MCF 10A (cell line): ENCODE measurements at regions not wholly inside any gene's neighbourhood (a gene's known extent, or its start where the extent isn't known, plus 50 kb on each side); places are given as distances from the start of the nearest gene placed in this dataset.

Source experiments
- BruUV-seq: library from RNA; stranded (reverse); fragments of 400-500 nt; replicated peaks from 2 replicates; lab custom pipeline; 2021; lab: Mats Ljungman, UMichigan
- CTCF ChIA-PET: fragments of 300-600 bp; sonication (Branson Sonifier 250); formaldehyde crosslinking; extraction: SDS; loops from one replicate; lab custom pipeline; 2021; ENCODE audit warnings: antibody characterized with exemption, inconsistent platforms; lab: Yijun Ruan, JAX
- POLR2A ChIA-PET: fragments of 300-600, 350-650 bp; sonication (Branson Sonifier 250); formaldehyde crosslinking; extraction: SDS; loops from one replicate; lab custom pipeline; 2020; ENCODE audit warnings: antibody characterized with exemption, inconsistent platforms; lab: Yijun Ruan, JAX
- DNase-seq: peaks from one replicate; pipeline ENCODE4 v3.0.0-alpha.2; 2018; ENCODE audit not compliant: unreplicated experiment
- H3K27ac Mint-ChIP-seq: one replicate; pipeline ENCODE4 v1.8.0; 2022; ENCODE audit warnings: mild to moderate bottlenecking, low read depth, mixed read lengths; ENCODE audit not compliant: unreplicated experiment
- H3K27me3 Mint-ChIP-seq: one replicate; pipeline ENCODE4 v1.8.0; 2022; ENCODE audit warnings: mixed read lengths; ENCODE audit not compliant: insufficient read depth, unreplicated experiment
- H3K36me3 Mint-ChIP-seq: one replicate; pipeline ENCODE4 v1.8.0; 2022; ENCODE audit warnings: mild to moderate bottlenecking, moderate library complexity, mixed read lengths; ENCODE audit not compliant: insufficient read depth, unreplicated experiment
- H3K4me1 Mint-ChIP-seq: one replicate; pipeline ENCODE4 v1.8.0; 2022; ENCODE audit warnings: mixed read lengths; ENCODE audit not compliant: insufficient read depth, unreplicated experiment
- H3K4me3 Mint-ChIP-seq: one replicate; pipeline ENCODE4 v1.8.0; 2022; ENCODE audit warnings: mild to moderate bottlenecking, moderate library complexity, mixed read lengths; ENCODE audit not compliant: unreplicated experiment
- H3K9me3 Mint-ChIP-seq: one replicate; pipeline ENCODE4 v1.8.0; 2022; ENCODE audit warnings: mixed read lengths; ENCODE audit not compliant: unreplicated experiment
- intact Hi-C: fragments of 100-400 bp; cut with micrococcal nuclease; formaldehyde crosslinking; loops from 2 replicates; pipeline ENCODE4 v1.14.1; 2022
- TF ChIP-seq, protein P1 (sequence below): fragments of 200-600 bp; IDR thresholded peaks from one replicate; pipeline ENCODE4 v1.8.0; 2022; ENCODE audit warnings: antibody characterized with exemption, mild to moderate bottlenecking; ENCODE audit not compliant: unreplicated experiment

DNA sequence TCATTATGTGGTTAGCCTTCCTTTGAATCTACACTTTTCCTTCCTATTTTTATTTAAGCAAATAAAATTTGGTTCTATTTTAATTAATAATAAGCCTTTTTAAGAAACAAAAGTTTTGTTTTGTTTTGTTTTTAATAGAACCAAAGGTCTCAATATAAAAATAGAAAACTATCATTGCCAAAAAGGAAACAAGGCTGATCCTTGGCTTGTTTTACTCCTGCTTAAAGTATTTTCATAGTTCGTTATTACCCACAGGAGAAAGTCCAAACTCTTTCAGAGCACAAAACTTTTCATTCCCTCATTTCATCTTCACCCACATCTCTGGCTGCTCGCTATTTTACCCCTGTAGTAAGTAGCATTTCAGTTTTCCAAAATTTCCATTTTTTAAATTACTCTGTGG is 374.8 kb downstream of the SEMA3D start:
- Mint-ChIP-seq H3K27me3 (no peaks in the 10 kb centered on the region), H3K4me3 (no peak overlapping the region), H3K4me1 (no peaks in the 10 kb centered on the region), H3K36me3 (no peaks in the 10 kb centered on the region), H3K27ac (no peak overlapping the region), H3K9me3 (no peaks in the 10 kb centered on the region)
- no peak for DNase-seq
- CTCF ChIA-PET: no interaction called here
- TF ChIP-seq, protein P1, sequence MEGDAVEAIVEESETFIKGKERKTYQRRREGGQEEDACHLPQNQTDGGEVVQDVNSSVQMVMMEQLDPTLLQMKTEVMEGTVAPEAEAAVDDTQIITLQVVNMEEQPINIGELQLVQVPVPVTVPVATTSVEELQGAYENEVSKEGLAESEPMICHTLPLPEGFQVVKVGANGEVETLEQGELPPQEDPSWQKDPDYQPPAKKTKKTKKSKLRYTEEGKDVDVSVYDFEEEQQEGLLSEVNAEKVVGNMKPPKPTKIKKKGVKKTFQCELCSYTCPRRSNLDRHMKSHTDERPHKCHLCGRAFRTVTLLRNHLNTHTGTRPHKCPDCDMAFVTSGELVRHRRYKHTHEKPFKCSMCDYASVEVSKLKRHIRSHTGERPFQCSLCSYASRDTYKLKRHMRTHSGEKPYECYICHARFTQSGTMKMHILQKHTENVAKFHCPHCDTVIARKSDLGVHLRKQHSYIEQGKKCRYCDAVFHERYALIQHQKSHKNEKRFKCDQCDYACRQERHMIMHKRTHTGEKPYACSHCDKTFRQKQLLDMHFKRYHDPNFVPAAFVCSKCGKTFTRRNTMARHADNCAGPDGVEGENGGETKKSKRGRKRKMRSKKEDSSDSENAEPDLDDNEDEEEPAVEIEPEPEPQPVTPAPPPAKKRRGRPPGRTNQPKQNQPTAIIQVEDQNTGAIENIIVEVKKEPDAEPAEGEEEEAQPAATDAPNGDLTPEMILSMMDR: no peak
- intact Hi-C loops: no loop called here
- BruUV-seq: no TSS peak
- POLR2A ChIA-PET: interaction anchor here (0.5 kb wide), 1 partner anchor 17 kb away, joined by 3 read pairs; no protein-coding TSS in a partner anchor

DNA sequence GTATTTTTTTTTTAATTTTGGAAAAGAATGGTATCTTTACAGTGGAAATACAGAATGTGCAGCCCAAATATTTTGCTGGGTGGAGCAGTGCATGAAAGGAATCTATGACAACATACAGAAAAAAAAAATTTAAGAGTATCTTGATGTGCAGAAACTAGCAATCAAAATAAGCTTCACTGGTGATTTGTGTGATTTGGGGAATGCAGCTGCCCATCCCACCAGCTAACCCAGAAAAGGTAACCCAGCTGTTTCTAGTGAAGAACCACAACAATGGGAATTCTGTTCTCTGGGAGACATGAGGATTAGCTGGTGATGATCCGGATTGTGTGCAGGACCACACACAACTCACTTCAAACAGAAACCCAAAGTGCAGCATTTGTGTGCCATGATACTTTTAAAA is 375.5 kb downstream of the SEMA3D start:
- TF ChIP-seq, protein P1: no peak
- Mint-ChIP-seq H3K27ac (no peak overlapping the region), H3K4me1 (no peaks in the 10 kb centered on the region), H3K9me3 (peaks cover under 1% of the 10 kb centered on the region), H3K27me3 (no peaks in the 10 kb centered on the region), H3K4me3 (no peak overlapping the region), H3K36me3 (no peaks in the 10 kb centered on the region)
- no TSS peak for BruUV-seq
- no peak for DNase-seq
- CTCF ChIA-PET: no interaction called here
- intact Hi-C loops: no loop called here
- POLR2A ChIA-PET: interaction anchor here (0.5 kb wide), 1 partner anchor 17 kb away, joined by 3 read pairs; no protein-coding TSS in a partner anchor

DNA sequence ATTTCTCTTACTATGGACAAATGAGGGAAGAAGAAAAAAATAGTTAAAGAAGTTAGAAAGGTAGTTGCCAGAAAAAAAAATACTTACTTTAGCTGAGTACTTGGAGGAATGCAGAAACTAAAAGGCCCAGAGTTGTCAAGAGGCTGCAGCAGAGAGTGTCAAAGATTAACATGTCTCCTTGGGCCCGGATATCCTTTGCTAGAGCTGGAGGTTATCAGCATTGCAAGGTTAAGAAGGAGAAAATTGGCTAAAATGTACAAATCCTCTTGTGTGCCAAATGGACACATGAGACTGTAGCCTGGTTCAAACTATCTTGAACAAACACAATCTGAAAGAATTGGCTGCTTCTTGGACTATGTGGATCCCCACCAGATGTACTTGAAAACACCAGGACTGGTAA is 377.0 kb downstream of the SEMA3D start:
- no peak overlapping the region for H3K4me3 Mint-ChIP-seq
- intact Hi-C loops: no loop called here

DNA sequence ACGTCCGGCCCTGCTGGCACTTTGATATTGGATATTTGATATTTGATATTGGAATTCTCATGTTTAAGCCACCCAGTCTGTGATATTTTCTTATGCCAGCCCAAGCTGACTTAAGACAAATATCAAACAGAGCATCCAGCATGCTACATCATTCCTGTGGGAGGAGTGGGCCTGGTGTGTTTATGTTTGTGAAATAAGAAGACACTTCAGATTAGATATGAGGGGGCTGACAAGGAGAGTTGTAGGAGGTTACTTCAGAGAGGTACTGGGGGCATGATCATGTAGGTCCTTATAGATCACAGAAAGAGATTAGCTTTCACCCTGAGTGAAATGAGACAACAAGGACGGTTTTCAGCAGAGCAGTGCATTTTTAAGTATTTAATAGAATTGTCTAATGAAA is 382.9 kb downstream of the SEMA3D start:
- H3K27me3 Mint-ChIP-seq: no peaks in the 10 kb centered on the region
- peaks cover 7% of the 10 kb centered on the region for H3K9me3 Mint-ChIP-seq
- no TSS peak for BruUV-seq
- POLR2A ChIA-PET: no interaction called here
- intact Hi-C loops: no loop called here
- CTCF ChIA-PET: no interaction called here
- no peak overlapping the region for H3K27ac Mint-ChIP-seq
- no peak for DNase-seq
- no peak overlapping the region for H3K4me3 Mint-ChIP-seq
- H3K36me3 Mint-ChIP-seq: no peaks in the 10 kb centered on the region
- TF ChIP-seq, protein P1: no peak
- no peaks in the 10 kb centered on the region for H3K4me1 Mint-ChIP-seq

More for the DNA sequence above, 377.0 kb downstream of the SEMA3D start:
- Mint-ChIP-seq H3K27ac (no peak overlapping the region), H3K9me3 (peaks cover 7% of the 10 kb centered on the region), H3K4me1 (no peaks in the 10 kb centered on the region), H3K36me3 (no peaks in the 10 kb centered on the region), H3K27me3 (no peaks in the 10 kb centered on the region)
- BruUV-seq: no TSS peak
- POLR2A ChIA-PET: no interaction called here
- TF ChIP-seq, protein P1: no peak
- DNase-seq: no peak
- CTCF ChIA-PET: interaction anchor here (0.6 to 0.9 kb wide), 2 partner anchors 8 to 463 kb away, joined by 3 read pairs; no protein-coding TSS in a partner anchor
